Cardiac muscle cell (in vitro differentiated cells and primary cell): ENCODE measurements at regions not wholly inside any gene's neighbourhood (a gene's known extent, or its start where the extent isn't known, plus 50 kb on each side); places are given as distances from the start of the nearest gene placed in this dataset.

ENCODE experiments used
- DNase-seq, 2 donors: peaks; one replicate each; pipeline versions ENCODE4 v3.0.0 to v3.0.0-alpha.2; 2010 to 2017; ENCODE audit warnings: low read depth in 1 of 2, low spot score in 1 of 2
- H3K27ac ChIP-seq: fragments of 200-600 bp; sonication (generic); 2 replicates; pipeline ENCODE4 v1.5.1; 2016
- H3K27me3 ChIP-seq: fragments of 200-600 bp; sonication (generic); 2 replicates; pipeline ENCODE4 v1.6.0; 2016; ENCODE audit warnings: control low read depth
- H3K36me3 ChIP-seq: fragments of 200-600 bp; sonication (generic); 2 replicates; pipeline ENCODE4 v1.5.1; 2016; ENCODE audit warnings: control low read depth
- H3K4me1 ChIP-seq: fragments of 200-600 bp; sonication (generic); 2 replicates; pipeline ENCODE4 v1.8.1; 2017; ENCODE audit warnings: low read depth, mild to moderate bottlenecking, mixed run types
- H3K4me3 ChIP-seq: fragments of 200-600 bp; sonication (generic); 2 replicates; pipeline ENCODE4 v1.5.1; 2016; ENCODE audit warnings: mild to moderate bottlenecking
- H3K9me3 ChIP-seq: fragments of 200-600 bp; sonication (generic); 2 replicates; pipeline ENCODE4 v1.5.1; 2017; ENCODE audit warnings: low read depth, mild to moderate bottlenecking, control low read depth
- CTCF ChIP-seq: IDR thresholded peaks from 2 replicates; pipeline ENCODE4 v1.5.1; 2012; ENCODE audit warnings: low read depth, mild to moderate bottlenecking, low read length

GRCh38 chr13:90184355-90184754 lies 1163.1 kb upstream of the MIR17HG start:
- Histone ChIP-seq H3K4me3 (no peak overlapping the region), H3K36me3 (no peaks in the 10 kb centered on the region), H3K9me3 (no peaks in the 10 kb centered on the region), H3K27me3 (no peaks in the 10 kb centered on the region), H3K4me1 (no peaks in the 10 kb centered on the region), H3K27ac (no peak overlapping the region)
- no peak for TF ChIP-seq CTCF
- DNase-seq: no peak

GRCh38 chr13:90185734-90186133 lies 1161.8 kb upstream of the MIR17HG start:
- H3K27me3 ChIP-seq: no peaks in the 10 kb centered on the region

GRCh38 chr13:90187478-90188350 lies 1159.8 kb upstream of the MIR17HG start:
- H3K36me3 ChIP-seq: no peaks in the 10 kb centered on the region
- no peak overlapping the region for H3K27ac ChIP-seq
- no peaks in the 10 kb centered on the region for H3K4me1 ChIP-seq
- no peak for DNase-seq
- no peak overlapping the region for H3K4me3 ChIP-seq
- no peak for TF ChIP-seq CTCF
- H3K9me3 ChIP-seq: no peaks in the 10 kb centered on the region
- H3K27me3 ChIP-seq: no peaks in the 10 kb centered on the region

More at GRCh38 chr13:90185734-90186133, 1161.8 kb upstream of the MIR17HG start:
- H3K9me3 ChIP-seq: no peaks in the 10 kb centered on the region
- TF ChIP-seq CTCF: no peak
- no peak overlapping the region for H3K4me3 ChIP-seq
- DNase-seq: no peak
- no peaks in the 10 kb centered on the region for H3K4me1 ChIP-seq
- no peaks in the 10 kb centered on the region for H3K36me3 ChIP-seq
- H3K27ac ChIP-seq: no peak overlapping the region

GRCh38 chr13:90188351-90188636 lies 1159.2 kb upstream of the MIR17HG start:
- Histone ChIP-seq H3K27ac (no peak overlapping the region), H3K9me3 (no peaks in the 10 kb centered on the region), H3K4me1 (no peaks in the 10 kb centered on the region), H3K36me3 (no peaks in the 10 kb centered on the region), H3K4me3 (no peak overlapping the region), H3K27me3 (no peaks in the 10 kb centered on the region)
- no peak for TF ChIP-seq CTCF
- DNase-seq: no peak

GRCh38 chr13:90197722-90198121 lies 1149.8 kb upstream of the MIR17HG start:
- peak in 1 of 2 donors; percentile 40 for DNase-seq
- Histone ChIP-seq H3K36me3 (no peaks in the 10 kb centered on the region), H3K4me1 (peaks cover 18% of the 10 kb centered on the region), H3K27me3 (no peaks in the 10 kb centered on the region), H3K4me3 (no peak overlapping the region), H3K27ac (no peak overlapping the region), H3K9me3 (no peaks in the 10 kb centered on the region)
- no peak for TF ChIP-seq CTCF
